Suprapubic skin (tissue), 4 donors: ENCODE measurements at regions not wholly inside any gene's neighbourhood (a gene's known extent, or its start where the extent isn't known, plus 50 kb on each side); places are given as distances from the start of the nearest gene placed in this dataset.
A peak's percentile ranks its signal among the peaks of the same experiment; 100 is the strongest.

ENCODE experiments used
- DNase-seq, 2 donors: peaks; one replicate each; pipeline ENCODE4 v3.0.0-alpha.2; 2019; ENCODE audit warnings: low spot score in 2 of 2
- H3K27ac ChIP-seq: fragments of 200-600 bp; sonication (generic); one replicate; pipeline ENCODE4 v1.5.1; 2019
- H3K27me3 ChIP-seq: fragments of 200-600 bp; sonication (generic); one replicate; pipeline ENCODE4 v1.5.1; 2019
- H3K36me3 ChIP-seq: fragments of 200-600 bp; sonication (generic); one replicate; pipeline ENCODE4 v1.5.1; 2019
- H3K4me1 ChIP-seq: fragments of 200-600 bp; sonication (generic); one replicate; pipeline ENCODE4 v1.5.1; 2019
- H3K4me3 ChIP-seq: fragments of 200-600 bp; sonication (generic); one replicate; pipeline ENCODE4 v1.5.1; 2019; ENCODE audit warnings: mild to moderate bottlenecking
- H3K9me3 ChIP-seq: fragments of 200-600 bp; sonication (generic); one replicate; pipeline ENCODE4 v1.5.1; 2019
- CTCF ChIP-seq, 2 donors: fragments of 200-600 bp in 1 of 2; fragments of 450-650 bp in 1 of 2; sonication (generic) in 1 of 2; IDR thresholded peaks; one replicate each; pipeline ENCODE4 v1.5.1; 2016 to 2019; ENCODE audit warnings: antibody characterized with exemption in 2 of 2, mild to moderate bottlenecking in 1 of 2, moderate library complexity in 1 of 2
- EP300 ChIP-seq: sonication (generic); formaldehyde crosslinking; IDR thresholded peaks from one replicate; pipeline ENCODE4 v1.6.1; 2017; ENCODE audit warnings: antibody characterized with exemption
- POLR2A ChIP-seq, 2 donors: fragments of 450-650 bp; IDR thresholded peaks; one replicate each; pipeline ENCODE4 v1.6.1; 2017; ENCODE audit warnings: antibody characterized with exemption in 2 of 2, mild to moderate bottlenecking in 2 of 2, moderate library complexity in 2 of 2
- POLR2AphosphoS5 ChIP-seq, 3 donors: sonication (generic); formaldehyde crosslinking; IDR thresholded peaks; one replicate each; pipeline ENCODE4 v1.6.1; 2017; ENCODE audit warnings: antibody characterized with exemption in 3 of 3
- WGBS: methylation state at CpG from one replicate; pipeline ENCODE4 v1.1.5; 2018; 5-methylcytosine and 5-hydroxymethylcytosine counted together

DNA sequence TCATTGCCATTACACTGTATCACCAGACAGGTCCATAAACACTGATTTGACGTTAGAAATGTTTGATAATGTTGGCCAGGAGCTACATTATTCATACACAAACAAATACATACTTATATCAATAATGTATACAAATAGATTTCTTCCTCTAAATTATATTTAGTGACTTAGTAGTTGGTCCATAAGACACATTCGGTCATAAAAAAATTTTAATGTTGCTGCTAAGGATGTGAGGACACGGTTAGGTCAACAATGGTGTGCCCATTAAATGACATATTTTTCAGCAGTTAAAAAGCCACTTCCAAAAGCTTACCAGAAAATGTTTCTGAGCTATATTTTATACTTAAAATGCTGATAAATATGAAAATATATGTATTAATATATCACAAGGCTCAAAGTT lies 1148.7 kb upstream of the TMEM132C start:
- Histone ChIP-seq H3K36me3 (no peaks in the 10 kb centered on the region), H3K9me3 (no peaks in the 10 kb centered on the region), H3K4me1 (no peaks in the 10 kb centered on the region), H3K27ac (no peak overlapping the region), H3K4me3 (no peak overlapping the region), H3K27me3 (no peaks in the 10 kb centered on the region)
- 63% methylated on average over 3 of the region's 3 CpGs for WGBS
- TF ChIP-seq CTCF (IDR thresholded peaks at IDR 0.05): no peak
- no peak for TF ChIP-seq POLR2AphosphoS5 (IDR thresholded peaks at IDR 0.05)
- TF ChIP-seq EP300: no peak
- TF ChIP-seq POLR2A (IDR thresholded peaks at IDR 0.05): no peak
- DNase-seq: no peak

DNA sequence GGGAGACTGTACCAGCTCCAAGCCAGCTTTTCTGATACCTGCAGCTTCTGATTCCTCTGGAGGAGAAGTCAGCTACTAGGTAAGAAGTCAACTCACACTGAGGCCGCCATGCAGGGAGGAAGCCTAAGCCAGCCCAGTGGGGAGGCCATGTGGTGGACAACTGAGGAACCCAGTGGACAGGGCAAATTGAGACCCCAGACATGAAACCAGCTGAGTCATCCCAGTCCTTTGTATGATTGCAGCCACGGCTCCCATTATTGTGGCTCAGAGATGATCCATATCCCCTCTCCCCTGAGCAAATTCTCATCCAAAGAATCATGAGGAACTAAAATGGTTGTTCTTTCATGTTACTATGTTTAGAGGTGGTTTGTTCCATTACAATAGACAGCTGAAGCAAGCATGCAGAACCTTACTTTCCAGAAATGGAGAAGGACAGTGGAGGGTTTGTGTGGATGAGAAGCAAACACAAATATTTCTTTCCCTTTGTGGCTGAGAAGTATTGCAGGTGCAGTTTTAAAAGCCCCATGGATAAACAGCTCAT lies 1147.3 kb upstream of the TMEM132C start:
- H3K4me1 ChIP-seq: no peaks in the 10 kb centered on the region
- H3K9me3 ChIP-seq: no peaks in the 10 kb centered on the region
- DNase-seq: no peak
- H3K27me3 ChIP-seq: no peaks in the 10 kb centered on the region
- H3K4me3 ChIP-seq: no peak overlapping the region
- no peak overlapping the region for H3K27ac ChIP-seq
- no peaks in the 10 kb centered on the region for H3K36me3 ChIP-seq
- TF ChIP-seq EP300 (no peak), POLR2AphosphoS5 (IDR thresholded peaks at IDR 0.05) (no peak), POLR2A (IDR thresholded peaks at IDR 0.05) (no peak), CTCF (IDR thresholded peaks at IDR 0.05) (no peak)
- 100% methylated on average over 2 of the region's 2 CpGs for WGBS

- TF ChIP-seq CTCF (IDR thresholded peaks at IDR 0.05) (no peak), EP300 (no peak), POLR2AphosphoS5 (IDR thresholded peaks at IDR 0.05) (no peak), POLR2A (IDR thresholded peaks at IDR 0.05) (no peak)
- no peak for DNase-seq
- H3K27ac ChIP-seq: no peak overlapping the region
- H3K27me3 ChIP-seq: no peaks in the 10 kb centered on the region
- H3K9me3 ChIP-seq: no peaks in the 10 kb centered on the region
- no peak overlapping the region for H3K4me3 ChIP-seq
- peaks cover under 1% of the 10 kb centered on the region for H3K4me1 ChIP-seq
- 91% methylated on average over 3 of the region's 3 CpGs for WGBS
- H3K36me3 ChIP-seq: no peaks in the 10 kb centered on the region
These were observed 1146.1 kb upstream of the TMEM132C start for GRCh38 chr12:127120851-127121250.

- DNase-seq: no peak
- TF ChIP-seq CTCF (IDR thresholded peaks at IDR 0.05) (no peak), EP300 (no peak), POLR2A (IDR thresholded peaks at IDR 0.05) (no peak), POLR2AphosphoS5 (IDR thresholded peaks at IDR 0.05) (no peak)
- Histone ChIP-seq H3K4me1 (peaks cover 5% of the 10 kb centered on the region), H3K9me3 (no peaks in the 10 kb centered on the region), H3K27ac (no peak overlapping the region), H3K36me3 (no peaks in the 10 kb centered on the region), H3K4me3 (no peak overlapping the region), H3K27me3 (no peaks in the 10 kb centered on the region)
- WGBS: 77% methylated on average over 4 of the region's 4 CpGs
These were observed 1145.4 kb upstream of the TMEM132C start for GRCh38 chr12:127121494-127122084.

- Histone ChIP-seq H3K36me3 (no peaks in the 10 kb centered on the region), H3K27me3 (peaks cover 7% of the 10 kb centered on the region), H3K4me1 (peaks cover 5% of the 10 kb centered on the region), H3K4me3 (no peak overlapping the region), H3K9me3 (no peaks in the 10 kb centered on the region), H3K27ac (peak overlapping the region; percentile 26)
- TF ChIP-seq POLR2AphosphoS5 (IDR thresholded peaks at IDR 0.05): no peak
- TF ChIP-seq EP300: no peak
- no peak for TF ChIP-seq POLR2A (IDR thresholded peaks at IDR 0.05)
- no peak for TF ChIP-seq CTCF (IDR thresholded peaks at IDR 0.05)
- 27% methylated on average over 3 of the region's 3 CpGs for WGBS
- no peak for DNase-seq
These were observed 1141.2 kb upstream of the TMEM132C start for GRCh38 chr12:127125607-127126259.
